ENCODE measurements at regions not wholly inside any gene's neighbourhood (a gene's known extent, or its start where the extent isn't known, plus 50 kb on each side); places are given as distances from the start of the nearest gene placed in this dataset.
"Not testable (repeated sequence)": the region's sequence is repeated elsewhere in the genome, so short reads cannot be mapped to it uniquely, and the experiment has no call there.

DNA sequence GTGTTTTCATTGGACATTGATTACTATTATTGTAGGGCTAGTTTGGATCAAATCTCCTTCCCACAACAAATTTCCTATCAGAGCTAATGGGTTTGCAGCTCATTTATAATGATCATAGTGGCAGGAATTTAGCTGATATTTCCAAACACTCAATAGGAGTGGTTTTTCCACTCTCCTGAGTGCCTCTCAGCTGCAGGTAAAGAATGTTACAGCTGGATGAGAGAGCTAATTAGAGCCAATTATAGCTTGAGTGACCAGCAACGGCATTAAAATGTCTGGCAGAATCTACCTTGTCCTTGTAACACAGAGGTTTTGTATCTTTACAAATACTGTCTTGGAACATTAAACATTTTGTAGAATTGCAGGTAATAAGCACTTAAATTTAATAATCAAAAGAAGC, 602.8 kb upstream of the EPHA5 start:
- no peak for DNase-seq (ENCODE audit: low spot score)

GRCh38 chr4:66270356-66270755, 600.1 kb upstream of the EPHA5 start:
- DNase-seq (ENCODE audit: low spot score) = not testable (repeated sequence)

DNA sequence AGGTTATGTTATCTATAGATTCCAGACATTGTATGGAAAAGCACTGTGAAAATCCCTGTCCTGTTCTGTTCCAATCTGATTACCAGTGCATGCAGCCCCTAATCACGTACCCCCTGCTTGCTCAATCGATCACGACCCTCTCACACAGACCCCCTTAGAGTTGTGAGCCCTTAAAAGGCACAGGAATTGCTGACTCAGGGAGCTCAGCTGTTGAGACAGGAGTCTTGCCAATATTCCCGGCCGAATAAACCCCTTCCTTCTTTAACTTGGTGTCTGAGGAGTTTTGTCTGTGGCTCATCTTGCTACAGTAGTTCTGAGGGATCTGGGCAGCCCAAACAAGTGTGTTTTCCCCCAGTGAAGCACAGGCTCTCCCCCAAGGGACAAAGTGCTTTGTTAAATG, 596.3 kb upstream of the EPHA5 start:
- DNase-seq (ENCODE audit: low spot score) = not testable (repeated sequence)

GRCh38 chr4:66266035-66266434, 595.7 kb upstream of the EPHA5 start:
- DNase-seq (ENCODE audit: low spot score) = no peak

GRCh38 chr4:66252291-66252690, 582.0 kb upstream of the EPHA5 start:
- no peak for DNase-seq (ENCODE audit: low spot score)

DNA sequence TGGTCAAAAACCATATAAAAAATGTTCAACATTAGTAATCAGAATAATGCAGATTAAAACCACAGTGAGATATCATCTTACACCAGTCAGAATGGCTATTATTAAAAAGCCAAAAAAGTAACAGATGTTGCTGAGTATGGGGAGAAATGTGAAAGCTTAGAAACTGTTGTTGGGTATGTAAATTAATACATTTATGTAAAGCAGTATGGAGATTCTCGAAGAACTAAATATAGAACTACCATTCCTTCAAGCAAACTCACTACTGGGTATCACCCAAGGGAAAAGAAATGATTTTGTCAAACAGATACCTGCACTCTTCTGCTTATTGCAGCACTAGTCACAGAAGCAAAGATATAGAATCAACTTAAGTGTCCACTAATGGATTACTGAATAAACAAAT, 576.4 kb upstream of the EPHA5 start:
- DNase-seq (ENCODE audit: low spot score) = no peak

- DNase-seq (ENCODE audit: low spot score) = no peak
These were observed 565.6 kb upstream of the EPHA5 start for GRCh38 chr4:66235876-66236275.

DNA sequence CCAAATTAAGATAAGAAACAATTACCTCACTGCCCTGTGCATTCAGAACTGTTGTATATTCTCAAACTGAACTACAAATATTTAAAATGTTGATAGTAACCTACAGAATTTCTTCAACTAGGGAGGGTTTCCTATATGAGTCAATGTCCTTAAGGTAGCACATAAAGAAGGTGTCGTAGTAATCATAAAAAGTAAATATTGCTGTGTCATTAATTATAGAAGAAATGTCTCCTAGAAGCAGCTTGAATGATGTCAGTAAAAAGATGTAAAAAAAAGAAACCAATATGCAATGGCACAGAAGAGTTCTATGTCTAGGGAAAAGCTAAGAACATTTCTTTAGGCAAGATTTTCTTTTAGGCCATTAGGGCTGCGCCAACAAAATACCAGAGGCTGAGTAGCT, 559.6 kb upstream of the EPHA5 start:
- DNase-seq (ENCODE audit: low spot score) = no peak

DNA sequence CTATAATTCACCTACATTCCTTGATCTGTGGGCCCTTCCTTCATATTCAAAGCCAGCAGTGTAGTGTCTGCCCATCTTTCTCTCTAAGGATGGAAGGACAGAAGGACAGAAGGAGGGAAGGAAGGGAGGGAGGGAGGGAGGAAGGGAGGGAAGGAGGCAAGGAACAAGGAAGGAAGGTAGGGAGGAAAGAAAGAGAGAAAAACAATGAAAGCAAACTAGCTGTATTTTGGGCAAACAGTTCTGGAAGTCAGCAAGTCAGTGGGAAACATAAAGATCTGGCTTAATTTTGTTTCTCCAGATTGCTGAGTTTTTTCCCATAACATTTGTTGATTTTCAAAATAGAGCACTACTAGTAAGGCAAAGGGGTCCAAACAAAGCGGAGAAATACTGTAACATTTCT, 555.2 kb upstream of the EPHA5 start:
- no peak for DNase-seq (ENCODE audit: low spot score)

GRCh38 chr4:66223068-66223703, 552.9 kb upstream of the EPHA5 start:
- no peak for DNase-seq (ENCODE audit: low spot score)

- no peak for DNase-seq (ENCODE audit: low spot score)
These were observed 549.1 kb upstream of the EPHA5 start for GRCh38 chr4:66219401-66219800.

DNA sequence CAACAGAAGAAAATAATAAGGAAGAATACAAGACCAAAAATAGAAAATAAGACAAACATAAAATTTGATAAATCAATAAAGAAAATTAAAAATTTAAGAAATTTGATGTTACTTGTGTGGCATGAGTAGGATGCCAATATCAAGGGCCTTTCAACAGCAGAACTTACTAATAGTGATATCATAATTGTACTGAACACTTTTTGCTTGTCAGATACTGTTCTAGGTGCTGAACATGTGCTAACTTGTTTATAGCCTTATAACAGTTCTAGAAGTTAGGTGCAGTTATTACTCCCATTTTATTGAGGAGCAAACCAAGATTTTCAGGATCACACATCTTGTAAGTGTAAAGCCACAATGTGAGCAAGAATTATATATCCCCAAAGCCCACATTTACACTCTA, 546.0 kb upstream of the EPHA5 start:
- DNase-seq (ENCODE audit: low spot score) = no peak

DNA sequence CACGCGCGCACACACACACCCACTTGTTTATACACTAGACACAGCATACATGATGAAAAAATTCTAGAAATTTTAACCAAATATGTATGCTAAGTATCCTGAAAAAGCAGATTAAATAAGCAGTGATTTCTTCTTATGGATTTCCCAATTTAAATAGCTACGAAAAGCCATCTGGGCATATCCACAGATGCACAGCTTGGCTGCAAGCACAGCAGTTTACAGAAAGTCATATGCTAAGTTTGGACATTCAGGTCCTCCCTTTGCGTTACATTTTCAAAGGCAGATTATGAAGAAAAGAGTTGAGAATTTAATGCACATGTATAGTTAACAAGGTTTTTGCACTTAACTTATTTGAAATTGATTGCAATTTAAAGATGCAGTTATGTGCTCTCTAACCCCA, 542.2 kb upstream of the EPHA5 start:
- DNase-seq (ENCODE audit: low spot score) = no peak

DNA sequence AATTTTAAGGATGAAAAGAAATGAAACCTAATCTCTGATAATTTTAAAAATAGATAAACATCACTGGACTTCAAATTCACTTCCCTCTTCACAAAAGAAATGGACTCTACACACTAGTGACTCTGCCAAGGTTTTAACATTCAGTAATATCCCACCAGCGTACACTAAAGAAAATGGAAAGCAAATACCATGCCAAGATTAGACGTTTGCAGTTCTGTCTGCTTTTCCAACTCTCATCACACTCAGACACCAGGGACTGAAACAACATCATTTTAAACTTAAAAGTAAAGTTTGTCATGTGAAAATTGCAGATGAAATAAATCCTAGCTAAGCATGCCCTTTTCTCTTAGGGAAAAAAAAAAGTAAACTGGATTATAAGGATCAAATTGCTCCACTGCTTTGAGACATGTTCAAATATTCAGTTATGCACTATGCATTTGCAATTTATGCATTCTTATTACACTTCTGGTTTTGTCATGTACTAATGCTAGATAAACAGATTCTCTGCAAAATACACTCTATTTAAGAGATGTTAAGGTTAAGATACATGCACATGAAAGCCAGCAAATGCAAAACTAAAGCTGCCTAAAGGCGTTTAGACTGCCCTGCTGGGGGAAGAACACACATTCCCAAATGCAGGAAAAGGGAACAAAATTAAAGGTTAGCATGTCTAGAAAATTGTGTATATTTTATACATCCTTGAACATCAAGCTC, 534.4 kb upstream of the EPHA5 start:
- no peak for DNase-seq (ENCODE audit: low spot score)

- DNase-seq (ENCODE audit: low spot score) = no peak
These were observed 532.6 kb upstream of the EPHA5 start for GRCh38 chr4:66202870-66203269.

- no peak for DNase-seq (ENCODE audit: low spot score)
These were observed 527.2 kb upstream of the EPHA5 start for GRCh38 chr4:66197451-66197850.

DNA sequence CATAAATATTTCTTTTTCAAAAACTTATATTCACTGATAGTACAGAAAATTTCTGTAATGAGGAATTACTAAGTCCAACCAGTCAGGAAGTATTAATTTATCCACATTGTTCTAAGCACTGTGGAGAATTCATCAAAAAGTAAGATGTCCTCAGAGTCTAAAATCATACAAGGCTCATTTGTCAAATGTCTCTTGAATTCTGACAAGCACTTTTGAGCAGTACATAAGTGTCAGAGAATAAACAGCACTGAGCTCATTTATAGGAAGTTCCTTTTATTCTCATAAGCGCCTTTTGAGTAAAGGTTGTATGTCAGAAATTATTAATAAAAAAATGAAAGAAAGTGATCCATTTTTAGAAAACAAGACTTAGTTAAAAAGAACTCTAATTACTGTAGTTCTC, 523.2 kb upstream of the EPHA5 start:
- no peak for DNase-seq (ENCODE audit: low spot score)

GRCh38 chr4:66187175-66187720, 517.0 kb upstream of the EPHA5 start:
- DNase-seq (ENCODE audit: low spot score) = no peak

- no peak for DNase-seq (ENCODE audit: low spot score)
These were observed 515.8 kb upstream of the EPHA5 start for GRCh38 chr4:66186095-66186494.

- DNase-seq (ENCODE audit: low spot score) = no peak
These were observed 512.3 kb upstream of the EPHA5 start for GRCh38 chr4:66182636-66183035.

DNA sequence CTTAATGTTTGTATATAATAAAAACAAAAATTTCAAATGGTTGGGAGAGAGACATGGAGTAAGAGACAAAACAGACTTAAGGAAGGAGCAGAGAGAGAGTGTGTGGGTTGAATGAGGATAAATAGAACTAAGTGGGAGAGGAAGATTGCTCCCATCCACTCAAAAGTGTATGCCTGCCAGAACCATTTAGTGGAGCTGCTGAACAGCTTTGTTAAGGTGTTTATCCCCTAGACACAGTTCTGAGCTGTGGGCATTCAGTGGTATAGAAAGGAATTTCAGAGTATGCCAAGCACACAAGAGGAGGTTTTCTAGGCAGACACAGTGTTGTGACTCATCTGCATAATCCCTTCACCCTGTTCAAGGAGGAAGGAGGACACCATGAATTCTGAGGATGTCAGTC, 508.6 kb upstream of the EPHA5 start:
- no peak for DNase-seq (ENCODE audit: low spot score)

GRCh38 chr4:66169341-66169740, 499.1 kb upstream of the EPHA5 start:
- DNase-seq (ENCODE audit: low spot score) = peak; percentile 5

GRCh38 chr4:66164869-66165268, 494.6 kb upstream of the EPHA5 start:
- no peak for DNase-seq (ENCODE audit: low spot score)

DNA sequence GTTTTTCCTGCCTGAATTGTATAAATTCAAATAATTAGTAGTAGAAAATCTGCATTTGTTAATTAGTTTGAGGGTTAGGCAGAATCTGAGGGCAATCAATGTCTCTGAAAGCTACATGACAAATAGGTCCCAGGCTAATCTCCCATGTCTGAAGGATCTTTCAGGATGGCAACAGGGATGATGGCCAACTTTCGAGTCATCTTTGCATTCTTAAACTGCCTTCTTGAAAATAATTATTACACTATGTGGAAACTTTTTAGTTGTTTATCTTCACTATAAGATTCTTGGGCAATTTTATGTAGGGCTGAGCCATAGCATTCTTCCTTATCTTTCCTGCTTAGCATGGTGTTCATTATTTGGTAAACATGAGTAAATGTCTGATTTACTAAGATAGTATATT, 490.3 kb upstream of the EPHA5 start:
- DNase-seq (ENCODE audit: low spot score) = no peak

All from cerebellar cortex (tissue), 1 donor.